IPS DF 6.9 (cell line): ENCODE measurements at regions not wholly inside any gene's neighbourhood (a gene's known extent, or its start where the extent isn't known, plus 50 kb on each side); places are given as distances from the start of the nearest gene placed in this dataset.

Source experiments
- DNase-seq: peaks from one replicate; pipeline ENCODE4 v3.0.0-alpha.2; 2013; ENCODE audit warnings: low read depth, low spot score
- H3K27ac ChIP-seq: one replicate; pipeline ENCODE4 v1.5.1; 2013; ENCODE audit warnings: low read length, control low read depth
- H3K27me3 ChIP-seq: 2 replicates; pipeline ENCODE4 v1.6.1; 2013; ENCODE audit warnings: mild to moderate bottlenecking, low read length; ENCODE audit not compliant: control insufficient read depth, insufficient read depth
- H3K36me3 ChIP-seq: 2 replicates; pipeline ENCODE4 v1.6.1; 2013; ENCODE audit warnings: low read length; ENCODE audit not compliant: control insufficient read depth, insufficient read depth
- H3K4me1 ChIP-seq: 2 replicates; pipeline ENCODE4 v1.6.1; 2013; ENCODE audit warnings: low read length; ENCODE audit not compliant: control insufficient read depth, insufficient read depth
- H3K4me3 ChIP-seq: 2 replicates; pipeline ENCODE4 v1.5.1; 2013; ENCODE audit warnings: mild to moderate bottlenecking, low read length
- H3K9me3 ChIP-seq: 2 replicates; pipeline ENCODE4 v1.6.1; 2013; ENCODE audit warnings: low read length, inconsistent platforms; ENCODE audit not compliant: control insufficient read depth, insufficient read depth
- WGBS: extraction: QIAGEN DNeasy Blood & Tissue Kit; methylation state at CpG from one replicate; pipeline ENCODE4 v1.1.7; 2013; ENCODE audit warnings: mixed read lengths, missing lambda C conversion rate; ENCODE audit not compliant: insufficient read length, insufficient coverage; 5-methylcytosine and 5-hydroxymethylcytosine counted together

GRCh38 chr10:62887642-62888041 lies 71.5 kb upstream of the EGR2 start:
- Histone ChIP-seq H3K36me3 (no peaks in the 10 kb centered on the region), H3K27me3 (no peaks in the 10 kb centered on the region), H3K27ac (no peak overlapping the region), H3K4me3 (no peak overlapping the region), H3K9me3 (no peaks in the 10 kb centered on the region), H3K4me1 (no peaks in the 10 kb centered on the region)
- no CpG with 5 or more reads among the region's 2 CpGs for WGBS
- DNase-seq: no peak

DNA sequence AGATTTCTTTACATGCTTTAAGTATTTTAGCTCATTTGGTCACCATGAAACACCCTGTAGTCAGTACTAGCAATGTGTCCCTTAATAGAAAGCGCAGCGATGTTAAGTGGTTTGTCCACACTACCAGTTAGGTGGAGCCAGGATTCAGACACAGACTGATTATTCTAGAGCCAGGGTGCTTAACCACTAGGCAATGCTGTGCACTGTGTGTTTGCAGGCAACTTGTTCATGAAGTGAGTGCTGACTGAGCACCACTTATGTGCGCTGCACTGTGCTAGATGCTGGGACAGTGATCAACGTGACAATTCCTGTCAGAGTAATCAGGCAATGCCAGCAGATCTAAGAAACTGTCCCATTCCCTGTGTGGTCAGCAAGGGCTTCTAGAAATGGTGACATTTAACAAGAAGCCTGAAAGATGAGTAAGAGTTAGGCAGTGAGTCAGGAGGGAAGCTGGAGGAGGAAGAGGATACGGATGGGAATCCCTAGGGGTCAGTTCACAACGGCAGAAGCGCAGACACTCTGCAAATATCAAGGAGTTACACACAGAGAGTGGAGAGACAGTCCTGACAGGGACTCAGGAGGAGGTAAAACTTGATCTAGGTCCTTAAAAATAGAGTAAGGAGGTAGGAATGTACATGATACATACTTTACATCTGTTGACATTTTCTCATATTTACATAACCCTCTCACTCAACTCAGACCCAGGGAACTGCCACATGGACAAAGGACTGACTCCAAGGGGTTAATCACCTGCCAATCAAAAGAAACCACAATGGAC lies 69.7 kb upstream of the EGR2 start:
- no peak for DNase-seq
- Histone ChIP-seq H3K4me1 (no peaks in the 10 kb centered on the region), H3K4me3 (no peak overlapping the region), H3K9me3 (no peaks in the 10 kb centered on the region), H3K27ac (no peak overlapping the region), H3K27me3 (no peaks in the 10 kb centered on the region), H3K36me3 (no peaks in the 10 kb centered on the region)
- no CpG with 5 or more reads among the region's 7 CpGs for WGBS

DNA sequence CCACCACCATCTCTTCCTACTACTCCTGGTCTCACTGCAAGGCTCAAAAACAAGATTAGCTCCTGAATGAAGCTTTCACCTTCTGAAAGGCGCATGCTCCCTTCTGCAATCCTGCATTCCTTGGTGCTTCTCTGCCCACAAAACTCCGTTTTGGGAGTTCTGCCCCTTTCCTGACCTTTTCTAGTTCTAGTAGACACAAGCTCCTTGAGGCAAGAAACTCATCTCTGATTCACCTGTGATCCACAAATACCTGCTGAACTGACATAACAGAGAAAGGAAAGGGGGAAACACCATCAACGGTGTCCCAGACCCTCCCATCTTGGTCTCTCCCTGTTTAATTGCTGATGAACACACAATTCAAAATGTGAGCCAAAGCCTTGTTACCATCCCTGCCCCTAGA lies 64.0 kb upstream of the EGR2 start:
- no peaks in the 10 kb centered on the region for H3K9me3 ChIP-seq
- DNase-seq: no peak
- no peaks in the 10 kb centered on the region for H3K27me3 ChIP-seq
- no CpG with 5 or more reads among the region's 3 CpGs for WGBS
- no peaks in the 10 kb centered on the region for H3K36me3 ChIP-seq
- no peak overlapping the region for H3K27ac ChIP-seq
- H3K4me1 ChIP-seq: peaks cover 2% of the 10 kb centered on the region; the same call in 1 of the 2 replicates
- H3K4me3 ChIP-seq: no peak overlapping the region

GRCh38 chr10:62873866-62874265 lies 57.7 kb upstream of the EGR2 start:
- H3K27ac ChIP-seq: no peak overlapping the region
- H3K4me3 ChIP-seq: no peak overlapping the region
- DNase-seq: no peak
- no peaks in the 10 kb centered on the region for H3K9me3 ChIP-seq
- no peaks in the 10 kb centered on the region for H3K36me3 ChIP-seq
- peaks cover 2% of the 10 kb centered on the region; the same call in 1 of the 2 replicates for H3K4me1 ChIP-seq
- H3K27me3 ChIP-seq: no peaks in the 10 kb centered on the region
- WGBS: no CpG with 5 or more reads among the region's 2 CpGs

GRCh38 chr10:62870866-62871265 lies 54.7 kb upstream of the EGR2 start:
- no peaks in the 10 kb centered on the region for H3K36me3 ChIP-seq
- WGBS: no CpG with 5 or more reads among the region's 7 CpGs
- H3K4me1 ChIP-seq: no peaks in the 10 kb centered on the region
- no peaks in the 10 kb centered on the region for H3K9me3 ChIP-seq
- no peak for DNase-seq
- H3K4me3 ChIP-seq: no peak overlapping the region
- no peaks in the 10 kb centered on the region for H3K27me3 ChIP-seq
- H3K27ac ChIP-seq: no peak overlapping the region

- Histone ChIP-seq H3K27ac (no peak overlapping the region), H3K9me3 (no peaks in the 10 kb centered on the region), H3K4me1 (no peaks in the 10 kb centered on the region), H3K36me3 (no peaks in the 10 kb centered on the region), H3K4me3 (no peak overlapping the region), H3K27me3 (no peaks in the 10 kb centered on the region)
- no CpG with 5 or more reads among the region's 3 CpGs for WGBS
- no peak for DNase-seq
These were observed 53.8 kb upstream of the EGR2 start for GRCh38 chr10:62869958-62870357.

- no peaks in the 10 kb centered on the region for H3K9me3 ChIP-seq
- H3K36me3 ChIP-seq: no peaks in the 10 kb centered on the region
- H3K4me3 ChIP-seq: no peak overlapping the region
- DNase-seq: no peak
- WGBS: no CpG with 5 or more reads among the region's 1 CpG
- H3K27me3 ChIP-seq: no peaks in the 10 kb centered on the region
- no peak overlapping the region for H3K27ac ChIP-seq
- H3K4me1 ChIP-seq: no peaks in the 10 kb centered on the region
These were observed 50.8 kb upstream of the EGR2 start for GRCh38 chr10:62866941-62867340.

GRCh38 chr10:62866451-62866850 lies 50.3 kb upstream of the EGR2 start:
- Histone ChIP-seq H3K4me1 (no peaks in the 10 kb centered on the region), H3K36me3 (no peaks in the 10 kb centered on the region), H3K4me3 (no peak overlapping the region), H3K9me3 (no peaks in the 10 kb centered on the region), H3K27me3 (no peaks in the 10 kb centered on the region), H3K27ac (no peak overlapping the region)
- WGBS: no CpG with 5 or more reads among the region's 2 CpGs
- no peak for DNase-seq
